Prostate gland (tissue), 2 donors: ENCODE measurements at regions not wholly inside any gene's neighbourhood (a gene's known extent, or its start where the extent isn't known, plus 50 kb on each side); places are given as distances from the start of the nearest gene placed in this dataset.

ENCODE experiments used
- DNase-seq: peaks from one replicate; pipeline ENCODE4 v3.0.0-alpha.2; 2019; ENCODE audit warnings: low spot score
- H3K27ac ChIP-seq, 2 donors: fragments of 200-600 bp; sonication (generic); 2 replicates each; pipeline ENCODE4 v1.5.1; 2017 to 2019
- H3K27me3 ChIP-seq: fragments of 200-600 bp; sonication (generic); replicated peaks from 2 replicates; pipeline ENCODE4 v1.5.1; 2019; ENCODE audit not compliant: insufficient read depth
- H3K36me3 ChIP-seq, 2 donors: fragments of 200-600 bp; sonication (generic); 1 replicate in 1 of 2; 2 replicates in 1 of 2; pipeline versions ENCODE4 v1.5.1 to v1.8.1; 2017 to 2019
- H3K4me1 ChIP-seq: fragments of 200-600 bp; sonication (generic); replicated peaks from 2 replicates; pipeline ENCODE4 v1.5.1; 2019
- H3K4me3 ChIP-seq, 2 donors: fragments of 200-600 bp; sonication (generic); 2 replicates each; pipeline ENCODE4 v1.5.1; 2017 to 2019
- H3K9me3 ChIP-seq: fragments of 200-600 bp; sonication (generic); 2 replicates; pipeline ENCODE4 v1.5.1; 2017
- POLR2A ChIP-seq: fragments of 450-650 bp; IDR thresholded peaks from one replicate; pipeline ENCODE4 v1.6.1; 2016; ENCODE audit warnings: antibody characterized with exemption, mild to moderate bottlenecking
- POLR2AphosphoS5 ChIP-seq: sonication (generic); formaldehyde crosslinking; IDR thresholded peaks from one replicate; pipeline ENCODE4 v1.6.1; 2017; ENCODE audit warnings: antibody characterized with exemption
- WGBS: methylation state at CpG from one replicate; pipeline ENCODE4 v1.1.5; 2018; 5-methylcytosine and 5-hydroxymethylcytosine counted together
- intact Hi-C: fragments of 100-400 bp; cut with DNase I; formaldehyde crosslinking; loops from one replicate; pipeline ENCODE4 v1.14.2; 2022
- TF ChIP-seq, protein P1 (sequence below), 4 experiments: fragments of 200-600 bp in 2 of 4; fragments of 450-650 bp in 2 of 4; sonication (generic) in 2 of 4; IDR thresholded peaks; 1 replicate in 3 of 4; 2 replicates in 1 of 4; pipeline ENCODE4 v1.5.1; 2016 to 2019; ENCODE audit warnings: antibody characterized with exemption in 4 of 4, mild to moderate bottlenecking in 2 of 4, moderate library complexity in 2 of 4

GRCh38 chr7:45255187-45255586 is 97.6 kb downstream of the RAMP3 start:
- no peaks in the 10 kb centered on the region for H3K27me3 ChIP-seq
- WGBS = 59% methylated on average over 7 of the region's 7 CpGs
- H3K36me3 ChIP-seq = no peaks in the 10 kb centered on the region
- intact Hi-C loops = no loop called here
- H3K4me1 ChIP-seq = no peaks in the 10 kb centered on the region
- TF ChIP-seq, protein P1, sequence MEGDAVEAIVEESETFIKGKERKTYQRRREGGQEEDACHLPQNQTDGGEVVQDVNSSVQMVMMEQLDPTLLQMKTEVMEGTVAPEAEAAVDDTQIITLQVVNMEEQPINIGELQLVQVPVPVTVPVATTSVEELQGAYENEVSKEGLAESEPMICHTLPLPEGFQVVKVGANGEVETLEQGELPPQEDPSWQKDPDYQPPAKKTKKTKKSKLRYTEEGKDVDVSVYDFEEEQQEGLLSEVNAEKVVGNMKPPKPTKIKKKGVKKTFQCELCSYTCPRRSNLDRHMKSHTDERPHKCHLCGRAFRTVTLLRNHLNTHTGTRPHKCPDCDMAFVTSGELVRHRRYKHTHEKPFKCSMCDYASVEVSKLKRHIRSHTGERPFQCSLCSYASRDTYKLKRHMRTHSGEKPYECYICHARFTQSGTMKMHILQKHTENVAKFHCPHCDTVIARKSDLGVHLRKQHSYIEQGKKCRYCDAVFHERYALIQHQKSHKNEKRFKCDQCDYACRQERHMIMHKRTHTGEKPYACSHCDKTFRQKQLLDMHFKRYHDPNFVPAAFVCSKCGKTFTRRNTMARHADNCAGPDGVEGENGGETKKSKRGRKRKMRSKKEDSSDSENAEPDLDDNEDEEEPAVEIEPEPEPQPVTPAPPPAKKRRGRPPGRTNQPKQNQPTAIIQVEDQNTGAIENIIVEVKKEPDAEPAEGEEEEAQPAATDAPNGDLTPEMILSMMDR (IDR thresholded peaks at IDR 0.05) = no peak
- no peak overlapping the region for H3K27ac ChIP-seq
- no peaks in the 10 kb centered on the region for H3K9me3 ChIP-seq
- H3K4me3 ChIP-seq = no peak overlapping the region
- no peak for DNase-seq

- TF ChIP-seq, protein P1 (IDR thresholded peaks at IDR 0.05) = no peak
- TF ChIP-seq POLR2A (no peak), POLR2AphosphoS5 (no peak)
- Histone ChIP-seq H3K4me3 (no peak overlapping the region), H3K27ac (no peak overlapping the region), H3K4me1 (no peaks in the 10 kb centered on the region), H3K9me3 (no peaks in the 10 kb centered on the region), H3K27me3 (no peaks in the 10 kb centered on the region), H3K36me3 (no peaks in the 10 kb centered on the region)
- DNase-seq = no peak
- intact Hi-C loops = no loop called here
- WGBS = 83% methylated on average over 8 of the region's 8 CpGs
Measured at GRCh38 chr7:45256309-45256708, 98.7 kb downstream of the RAMP3 start.

- DNase-seq = no peak
- WGBS = 67% methylated on average over 2 of the region's 2 CpGs
- Histone ChIP-seq H3K9me3 (no peaks in the 10 kb centered on the region), H3K4me1 (no peaks in the 10 kb centered on the region), H3K27me3 (no peaks in the 10 kb centered on the region), H3K4me3 (no peak overlapping the region), H3K36me3 (no peaks in the 10 kb centered on the region), H3K27ac (no peak overlapping the region)
- intact Hi-C loops = no loop called here
- TF ChIP-seq, protein P1 (IDR thresholded peaks at IDR 0.05) = no peak
- TF ChIP-seq POLR2A (no peak), POLR2AphosphoS5 (no peak)
Measured at GRCh38 chr7:45256775-45257174, 99.2 kb downstream of the RAMP3 start.

DNA sequence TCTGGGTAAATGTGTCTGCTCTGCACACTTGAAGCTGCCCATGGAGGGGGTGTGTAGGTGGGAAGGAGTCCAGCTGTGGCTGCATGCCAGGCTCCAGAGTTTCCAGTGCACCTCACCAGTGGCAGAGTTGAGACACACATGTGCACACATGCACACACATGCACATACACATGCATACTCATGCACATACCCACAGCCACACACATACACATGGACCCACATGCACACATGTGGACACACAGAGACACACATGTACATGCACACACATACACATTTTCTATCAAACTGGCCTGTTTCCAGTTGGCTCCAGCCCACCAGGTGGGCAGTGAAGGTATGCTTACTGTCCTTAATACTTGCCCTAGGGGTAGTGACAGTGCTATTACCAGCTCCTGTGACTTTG is 99.7 kb downstream of the RAMP3 start:
- Histone ChIP-seq H3K4me3 (no peak overlapping the region), H3K27me3 (no peaks in the 10 kb centered on the region), H3K4me1 (no peaks in the 10 kb centered on the region), H3K27ac (no peak overlapping the region), H3K9me3 (no peaks in the 10 kb centered on the region), H3K36me3 (no peaks in the 10 kb centered on the region)
- intact Hi-C loops = no loop called here
- TF ChIP-seq POLR2AphosphoS5 = no peak
- no peak for TF ChIP-seq POLR2A
- TF ChIP-seq, protein P1 (IDR thresholded peaks at IDR 0.05) = no peak
- no peak for DNase-seq

DNA sequence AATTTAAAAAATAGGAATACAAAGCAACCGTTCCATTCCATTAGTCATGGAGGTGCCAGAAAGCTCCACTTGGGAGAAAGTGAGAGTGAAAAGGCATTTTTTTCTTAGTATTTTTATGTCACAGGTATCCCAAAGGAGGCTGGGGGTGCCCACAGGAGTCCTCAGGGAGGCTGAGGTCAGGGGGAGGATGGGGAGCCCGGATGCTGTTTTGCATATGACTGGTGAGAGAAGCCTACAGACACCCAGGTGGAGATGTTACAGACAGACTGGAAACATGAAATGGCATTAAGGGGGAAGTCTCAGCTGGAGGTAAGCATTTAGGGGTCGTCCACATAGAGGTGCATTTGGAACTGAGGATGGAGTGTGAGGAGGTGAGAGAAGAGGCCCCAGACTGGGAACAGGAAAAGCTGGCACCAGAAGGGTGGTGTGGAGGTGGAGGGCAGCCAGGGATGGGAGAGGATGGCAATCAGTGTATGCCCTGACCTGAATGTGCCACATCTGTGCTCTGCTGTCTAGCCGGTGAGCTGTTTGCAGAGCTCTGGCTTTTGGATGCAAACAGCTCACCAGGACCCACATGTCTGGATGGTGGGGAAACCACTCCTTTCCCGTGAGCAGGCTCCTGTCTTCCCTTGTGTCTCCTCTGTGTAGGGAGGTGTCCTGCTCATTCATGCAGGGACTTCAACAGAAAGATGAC is 101.1 kb downstream of the RAMP3 start:
- Histone ChIP-seq H3K4me3 (no peak overlapping the region), H3K27me3 (no peaks in the 10 kb centered on the region), H3K9me3 (no peaks in the 10 kb centered on the region), H3K36me3 (no peaks in the 10 kb centered on the region), H3K4me1 (no peaks in the 10 kb centered on the region), H3K27ac (no peak overlapping the region)
- TF ChIP-seq, protein P1 (IDR thresholded peaks at IDR 0.05) = no peak
- no peak for TF ChIP-seq POLR2A
- TF ChIP-seq POLR2AphosphoS5 = no peak
- no peak for DNase-seq
- 52% methylated on average over 5 of the region's 5 CpGs for WGBS
- intact Hi-C loops = no loop called here
